CD14-positive monocyte (primary cell): ENCODE measurements at regions not wholly inside any gene's neighbourhood (a gene's known extent, or its start where the extent isn't known, plus 50 kb on each side); places are given as distances from the start of the nearest gene placed in this dataset.

ENCODE experiments used
- DNase-seq, 3 donors: peaks; one replicate each; pipeline ENCODE4 v3.0.0-alpha.2; 2011 to 2022
- H2AFZ ChIP-seq: 2 replicates; pipeline ENCODE4 v1.6.0; 2012; ENCODE audit warnings: mild to moderate bottlenecking, low read depth, low read length, inconsistent platforms; ENCODE audit not compliant: insufficient read depth, poor library complexity, severe bottlenecking
- H3K27ac ChIP-seq, 2 donors: 1 replicate in 1 of 2; 2 replicates in 1 of 2; pipeline ENCODE4 v1.5.1; 2012 to 2013; ENCODE audit warnings: low read length in 2 of 2, control low read depth in 1 of 2, inconsistent platforms in 1 of 2, low read depth in 1 of 2, mild to moderate bottlenecking in 1 of 2
- H3K27me3 ChIP-seq, 2 donors: one replicate each; pipeline versions ENCODE4 v1.6.0 to v1.6.1; 2011 to 2013; ENCODE audit warnings: low read length in 2 of 2; ENCODE audit not compliant: control insufficient read depth in 2 of 2, insufficient read depth in 2 of 2
- H3K36me3 ChIP-seq, 2 donors: replicated peaks in 1 of 2; 1 replicate in 1 of 2; 2 replicates in 1 of 2; pipeline versions ENCODE4 v1.5.1 to v1.6.1; 2012 to 2013; ENCODE audit warnings: low read length in 2 of 2, control low read depth in 1 of 2, inconsistent platforms in 1 of 2, mild to moderate bottlenecking in 1 of 2; ENCODE audit not compliant: insufficient read depth in 2 of 2, control insufficient read depth in 1 of 2
- H3K4me1 ChIP-seq, 2 donors: 1 replicate in 1 of 2; 2 replicates in 1 of 2; pipeline versions ENCODE4 v1.5.1 to v1.6.1; 2012 to 2013; ENCODE audit warnings: low read length in 2 of 2, control low read depth in 1 of 2, inconsistent platforms in 1 of 2, mild to moderate bottlenecking in 1 of 2, moderate library complexity in 1 of 2; ENCODE audit not compliant: insufficient read depth in 2 of 2, control insufficient read depth in 1 of 2
- H3K4me2 ChIP-seq: replicated peaks from 2 replicates; pipeline ENCODE3; 2012; ENCODE audit warnings: low read length, moderate library complexity, mild to moderate bottlenecking; ENCODE audit not compliant: poor library complexity, severe bottlenecking; ENCODE audit errors: extremely low read depth
- H3K4me3 ChIP-seq, 3 experiments: fragments of 200-600 bp in 1 of 3; sonication (generic) in 1 of 3; replicated peaks in 1 of 3; 1 replicate in 2 of 3; 2 replicates in 1 of 3; pipeline ENCODE4 v1.5.1; 2011 to 2013; ENCODE audit warnings: low read length in 3 of 3, mild to moderate bottlenecking in 3 of 3, control low read depth in 2 of 3, low read depth in 2 of 3, inconsistent platforms in 1 of 3, moderate library complexity in 1 of 3
- H3K79me2 ChIP-seq: 2 replicates; pipeline ENCODE4 v1.6.0; 2012; ENCODE audit warnings: mild to moderate bottlenecking, control low read depth, inconsistent platforms, low read length, moderate library complexity; ENCODE audit not compliant: insufficient read depth
- H3K9ac ChIP-seq: 2 replicates; pipeline ENCODE4 v1.6.0; 2017; ENCODE audit warnings: low read length, mild to moderate bottlenecking; ENCODE audit not compliant: insufficient read depth, poor library complexity, severe bottlenecking
- H3K9me3 ChIP-seq, 2 donors: replicated peaks in 1 of 2; 1 replicate in 1 of 2; 2 replicates in 1 of 2; pipeline versions ENCODE4 v1.5.1 to v1.6.1; 2012 to 2013; ENCODE audit warnings: low read length in 2 of 2, control low read depth in 1 of 2; ENCODE audit not compliant: control insufficient read depth in 1 of 2, insufficient read depth in 1 of 2
- H4K20me1 ChIP-seq: 2 replicates; pipeline ENCODE4 v1.6.0; 2012; ENCODE audit warnings: mild to moderate bottlenecking, low read length, control low read depth, moderate library complexity; ENCODE audit not compliant: insufficient read depth
- H3K27ac Mint-ChIP-seq, 7 donors: one replicate each; pipeline ENCODE4 v1.8.0; 2020; ENCODE audit warnings: mild to moderate bottlenecking in 7 of 7, mixed read lengths in 7 of 7, moderate library complexity in 6 of 7, inconsistent platforms in 2 of 7
- H3K27me3 Mint-ChIP-seq, 3 donors: one replicate each; pipeline ENCODE4 v1.8.0; 2021 to 2022; ENCODE audit warnings: low read depth in 3 of 3, mild to moderate bottlenecking in 3 of 3, mixed read lengths in 3 of 3, moderate library complexity in 3 of 3, inconsistent platforms in 1 of 3
- H3K36me3 Mint-ChIP-seq, 2 donors: one replicate each; pipeline ENCODE4 v1.8.0; 2020; ENCODE audit warnings: mixed read lengths in 2 of 2, inconsistent platforms in 1 of 2, mild to moderate bottlenecking in 1 of 2
- H3K4me1 Mint-ChIP-seq: one replicate; pipeline ENCODE4 v1.8.0; 2020; ENCODE audit warnings: mild to moderate bottlenecking, mixed read lengths
- H3K4me3 Mint-ChIP-seq, 2 donors: one replicate each; pipeline ENCODE4 v1.8.0; 2020; ENCODE audit warnings: mild to moderate bottlenecking in 2 of 2, mixed read lengths in 2 of 2, moderate library complexity in 1 of 2
- H3K9me3 Mint-ChIP-seq, 7 donors: one replicate each; pipeline ENCODE4 v1.8.0; 2020 to 2022; ENCODE audit warnings: mixed read lengths in 7 of 7, mild to moderate bottlenecking in 6 of 7, moderate library complexity in 6 of 7, inconsistent platforms in 2 of 7
- WGBS: methylation state at CpG from one replicate; pipeline ENCODE4 v1.1.5; 2013; ENCODE audit warnings: missing lambda C conversion rate; ENCODE audit not compliant: insufficient coverage; 5-methylcytosine and 5-hydroxymethylcytosine counted together
- intact Hi-C, 2 donors: fragments of 100-400 bp; cut with micrococcal nuclease; formaldehyde crosslinking; loops; one replicate each; pipeline versions ENCODE4 v1.15.0 to v1.15.1; 2023
- TF ChIP-seq, protein P1 (sequence below): fragments of 200-600 bp; IDR thresholded peaks from one replicate; pipeline ENCODE4 v1.8.0; 2022; ENCODE audit warnings: antibody characterized with exemption, mild to moderate bottlenecking

DNA sequence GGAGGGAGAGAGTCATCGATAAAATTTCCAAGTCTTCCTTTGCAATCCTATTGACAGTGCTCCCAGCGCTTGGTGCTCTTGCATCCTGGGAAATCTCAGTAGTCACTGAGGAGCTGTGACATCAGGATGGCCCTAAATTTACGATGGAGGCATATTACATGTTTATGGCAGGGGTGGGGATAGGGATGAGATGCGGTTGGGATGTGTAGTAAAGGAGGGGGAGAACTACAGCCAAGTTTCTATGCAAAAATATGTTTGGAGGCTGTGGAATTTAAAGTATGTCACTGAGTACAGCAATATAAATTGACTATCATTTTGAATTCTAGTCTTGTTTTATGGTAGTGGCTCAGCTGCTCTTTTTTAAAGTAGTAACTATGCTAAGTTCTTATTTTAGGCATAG, 544.9 kb downstream of the PKHD1 start:
- TF ChIP-seq, protein P1, sequence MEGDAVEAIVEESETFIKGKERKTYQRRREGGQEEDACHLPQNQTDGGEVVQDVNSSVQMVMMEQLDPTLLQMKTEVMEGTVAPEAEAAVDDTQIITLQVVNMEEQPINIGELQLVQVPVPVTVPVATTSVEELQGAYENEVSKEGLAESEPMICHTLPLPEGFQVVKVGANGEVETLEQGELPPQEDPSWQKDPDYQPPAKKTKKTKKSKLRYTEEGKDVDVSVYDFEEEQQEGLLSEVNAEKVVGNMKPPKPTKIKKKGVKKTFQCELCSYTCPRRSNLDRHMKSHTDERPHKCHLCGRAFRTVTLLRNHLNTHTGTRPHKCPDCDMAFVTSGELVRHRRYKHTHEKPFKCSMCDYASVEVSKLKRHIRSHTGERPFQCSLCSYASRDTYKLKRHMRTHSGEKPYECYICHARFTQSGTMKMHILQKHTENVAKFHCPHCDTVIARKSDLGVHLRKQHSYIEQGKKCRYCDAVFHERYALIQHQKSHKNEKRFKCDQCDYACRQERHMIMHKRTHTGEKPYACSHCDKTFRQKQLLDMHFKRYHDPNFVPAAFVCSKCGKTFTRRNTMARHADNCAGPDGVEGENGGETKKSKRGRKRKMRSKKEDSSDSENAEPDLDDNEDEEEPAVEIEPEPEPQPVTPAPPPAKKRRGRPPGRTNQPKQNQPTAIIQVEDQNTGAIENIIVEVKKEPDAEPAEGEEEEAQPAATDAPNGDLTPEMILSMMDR = no peak
- Mint-ChIP-seq H3K27ac (no peak overlapping the region), H3K9me3 (no peaks in the 10 kb centered on the region), H3K27me3 (peaks cover 0 to 3% (median 2%) of the 10 kb centered on the region in 3 donors), H3K4me3 (no peak overlapping the region), H3K36me3 (no peaks in the 10 kb centered on the region), H3K4me1 (no peaks in the 10 kb centered on the region)
- WGBS = 45% methylated on average over 3 of the region's 4 CpGs
- intact Hi-C loops = no loop called here
- H3K79me2 ChIP-seq = no peaks in the 10 kb centered on the region
- H3K9me3 ChIP-seq = no peaks in the 10 kb centered on the region
- H3K4me1 ChIP-seq = no peaks in the 10 kb centered on the region
- H3K9ac ChIP-seq = no peak overlapping the region
- no peaks in the 10 kb centered on the region for H3K36me3 ChIP-seq
- H2AFZ ChIP-seq = no peak overlapping the region
- no peak overlapping the region for H3K4me2 ChIP-seq
- no peaks in the 10 kb centered on the region for H4K20me1 ChIP-seq
- no peaks in the 10 kb centered on the region for H3K27me3 ChIP-seq
- no peak overlapping the region for H3K4me3 ChIP-seq
- H3K27ac ChIP-seq = no peak overlapping the region
- DNase-seq = no peak

- H3K27me3 ChIP-seq = no peaks in the 10 kb centered on the region
- no peaks in the 10 kb centered on the region for H3K9me3 ChIP-seq
- H3K36me3 ChIP-seq = no peaks in the 10 kb centered on the region
- intact Hi-C loops = no loop called here
- Mint-ChIP-seq H3K9me3 (no peaks in the 10 kb centered on the region), H3K4me1 (no peaks in the 10 kb centered on the region), H3K4me3 (no peak overlapping the region), H3K27ac (no peak overlapping the region), H3K27me3 (no peaks in the 10 kb centered on the region), H3K36me3 (no peaks in the 10 kb centered on the region)
- no peak overlapping the region for H3K27ac ChIP-seq
- H3K79me2 ChIP-seq = no peaks in the 10 kb centered on the region
- no CpG with 5 or more reads among the region's 1 CpG for WGBS
- H4K20me1 ChIP-seq = no peaks in the 10 kb centered on the region
- no peak overlapping the region for H3K4me3 ChIP-seq
- no peak for DNase-seq
- no peak overlapping the region for H3K4me2 ChIP-seq
- H3K9ac ChIP-seq = no peak overlapping the region
- H2AFZ ChIP-seq = no peak overlapping the region
- H3K4me1 ChIP-seq = no peaks in the 10 kb centered on the region
- TF ChIP-seq, protein P1 = no peak
Measured at GRCh38 chr6:51550243-51550642, 537.2 kb downstream of the PKHD1 start.
